ENCODE measurements at regions not wholly inside any gene's neighbourhood (a gene's known extent, or its start where the extent isn't known, plus 50 kb on each side); places are given as distances from the start of the nearest gene placed in this dataset. TPM values are rescaled to one million over a fixed set of nuclear protein-coding genes. Genes with fewer than 3 reads are reported as not detected.

Small RNA genes in the stretch of these regions (small RNA-seq; reads per million reads assigned to genes)
- gene RF00568 (not detected), gene RNU6-1018P (not detected)
